NB4 (cell line): ENCODE measurements at regions not wholly inside any gene's neighbourhood (a gene's known extent, or its start where the extent isn't known, plus 50 kb on each side); places are given as distances from the start of the nearest gene placed in this dataset.

Source experiments
- CTCF ChIP-seq: IDR thresholded peaks from one replicate; pipeline ENCODE4 v1.5.1; 2012; ENCODE audit warnings: low read depth, low read length
- POLR2A ChIP-seq: IDR thresholded peaks from 2 replicates; pipeline ENCODE4 v1.6.1; 2011; ENCODE audit warnings: mild to moderate bottlenecking; ENCODE audit not compliant: insufficient read length; ENCODE audit errors: extremely low read depth

- TF ChIP-seq CTCF (no peak), POLR2A (no peak)
Observed at GRCh38 chr6:125469915-125470314, 168.1 kb upstream of the HDDC2 start.
